Keratinocyte (primary cell): ENCODE measurements at regions not wholly inside any gene's neighbourhood (a gene's known extent, or its start where the extent isn't known, plus 50 kb on each side); places are given as distances from the start of the nearest gene placed in this dataset.

Experiments used
- DNase-seq: peaks from one replicate; pipeline ENCODE4 v3.0.0-alpha.2; 2011; ENCODE audit warnings: low read depth, missing footprints, low spot score
- FAIRE-seq: peaks from 2 replicates; lab custom pipeline; 2011; peaks lifted over from hg19 to GRCh38; lab: Jason Lieb, UNC
- H2AFZ ChIP-seq: 2 replicates; pipeline ENCODE4 v1.6.0; 2012; ENCODE audit warnings: low read length, control low read depth, inconsistent platforms; ENCODE audit not compliant: control insufficient read depth
- H3K27ac ChIP-seq: 2 replicates; pipeline ENCODE4 v1.5.1; 2011; ENCODE audit warnings: low read length; ENCODE audit not compliant: control insufficient read depth, insufficient read depth
- H3K27me3 ChIP-seq: 3 replicates; pipeline ENCODE4 v1.6.0; 2011; ENCODE audit warnings: low read length; ENCODE audit not compliant: control insufficient read depth, insufficient read depth; ENCODE audit errors: extremely low read depth
- H3K36me3 ChIP-seq, 2 experiments: 2 replicates in 1 of 2; 3 replicates in 1 of 2; pipeline ENCODE4 v1.5.1; 2011; ENCODE audit warnings: low read length in 2 of 2, mild to moderate bottlenecking in 1 of 2; ENCODE audit not compliant: control insufficient read depth in 2 of 2, insufficient read depth in 2 of 2; ENCODE audit errors: extremely low read depth in 1 of 2
- H3K4me1 ChIP-seq: 3 replicates; pipeline ENCODE4 v1.5.1; 2011; ENCODE audit warnings: low read length; ENCODE audit not compliant: control insufficient read depth, insufficient read depth; ENCODE audit errors: extremely low read depth
- H3K4me2 ChIP-seq: 3 replicates; pipeline ENCODE4 v1.6.0; 2011; ENCODE audit warnings: low read depth, low read length; ENCODE audit not compliant: control insufficient read depth, insufficient read depth; ENCODE audit errors: extremely low read depth
- H3K4me3 ChIP-seq, 3 experiments: fragments of 200-600 bp in 1 of 3; sonication (generic) in 1 of 3; 2 replicates in 2 of 3; 3 replicates in 1 of 3; pipeline ENCODE4 v1.5.1; 2011 to 2016; ENCODE audit warnings: low read length in 3 of 3, mild to moderate bottlenecking in 3 of 3, control low read depth in 2 of 3, inconsistent platforms in 1 of 3, low read depth in 1 of 3, mixed read lengths in 1 of 3, mixed run types in 1 of 3, moderate library complexity in 1 of 3; ENCODE audit not compliant: control insufficient read depth in 2 of 3, insufficient read depth in 2 of 3; ENCODE audit errors: extremely low read depth in 1 of 3
- H3K79me2 ChIP-seq: 2 replicates; pipeline ENCODE4 v1.6.0; 2012; ENCODE audit warnings: low read length; ENCODE audit not compliant: control insufficient read depth, insufficient read depth
- H3K9ac ChIP-seq: 3 replicates; pipeline ENCODE4 v1.6.0; 2011; ENCODE audit warnings: low read length; ENCODE audit not compliant: control insufficient read depth, insufficient read depth; ENCODE audit errors: extremely low read depth
- H3K9me1 ChIP-seq: 3 replicates; pipeline ENCODE4 v1.6.0; 2011; ENCODE audit warnings: low read length; ENCODE audit not compliant: control insufficient read depth, insufficient read depth; ENCODE audit errors: extremely low read depth
- H3K9me3 ChIP-seq: 2 replicates; pipeline ENCODE4 v1.5.1; 2012; ENCODE audit warnings: low read depth, low read length; ENCODE audit not compliant: control insufficient read depth
- H4K20me1 ChIP-seq: 3 replicates; pipeline ENCODE4 v1.6.0; 2011; ENCODE audit warnings: low read length; ENCODE audit not compliant: control insufficient read depth, insufficient read depth; ENCODE audit errors: extremely low read depth
- EZH2 ChIP-seq: IDR thresholded peaks from one replicate; pipeline ENCODE4 v1.6.1; 2012; ENCODE audit warnings: inconsistent platforms, mild to moderate bottlenecking, low read length, moderate library complexity
- dilution Hi-C: fragments of 300-500 bp; cut with MboI; formaldehyde crosslinking; loops from one replicate; pipeline ENCODE4 v1.7.0; 2020; ENCODE audit warnings: low sequenced_read_pairs; ENCODE audit not compliant: extremely low pct_ligation_motif_present
- TF ChIP-seq, protein P1 (sequence below), 3 experiments: IDR thresholded peaks in 1 of 3; conservative IDR thresholded peaks in 1 of 3; optimal IDR thresholded peaks in 1 of 3; 2 replicates in 2 of 3; 3 replicates in 1 of 3; pipeline versions ENCODE3 to v1.5.1; 2011; ENCODE audit warnings: low read length in 3 of 3, mild to moderate bottlenecking in 3 of 3, moderate library complexity in 2 of 3, control low read depth in 1 of 3, inconsistent platforms in 1 of 3; ENCODE audit not compliant: insufficient read depth in 2 of 3; ENCODE audit errors: extremely low read depth in 1 of 3

DNA sequence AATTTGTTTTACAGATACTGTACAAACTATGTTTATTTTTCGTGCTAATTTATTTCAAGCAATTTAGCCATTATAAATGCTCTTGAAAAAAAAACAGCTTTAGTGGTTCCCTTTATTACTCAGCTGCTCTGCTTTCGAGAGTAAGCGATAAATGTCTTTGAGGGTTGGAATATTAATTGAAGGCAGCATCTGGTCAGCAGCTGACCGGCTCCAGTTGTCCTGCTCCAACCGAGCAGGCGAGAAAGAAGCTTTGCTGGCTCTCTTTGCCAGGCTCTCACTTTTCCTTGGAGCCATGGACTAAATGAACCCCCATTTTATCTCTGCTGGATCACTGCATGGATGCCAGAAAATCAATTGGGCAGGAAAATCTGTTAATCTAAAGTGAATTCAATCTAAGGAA, 147.4 kb downstream of the LNPK start:
- dilution Hi-C loops: no loop called here
- Histone ChIP-seq H3K4me3 (no peak overlapping the region), H4K20me1 (no peaks in the 10 kb centered on the region), H3K79me2 (no peaks in the 10 kb centered on the region), H3K9ac (no peak overlapping the region), H3K4me1 (peaks cover 12% of the 10 kb centered on the region), H3K9me1 (no peaks in the 10 kb centered on the region), H3K27ac (no peak overlapping the region), H3K9me3 (no peaks in the 10 kb centered on the region), H3K36me3 (no peaks in the 10 kb centered on the region), H3K27me3 (no peaks in the 10 kb centered on the region), H2AFZ (no peak overlapping the region), H3K4me2 (no peak overlapping the region)
- TF ChIP-seq EZH2: no peak
- TF ChIP-seq, protein P1, sequence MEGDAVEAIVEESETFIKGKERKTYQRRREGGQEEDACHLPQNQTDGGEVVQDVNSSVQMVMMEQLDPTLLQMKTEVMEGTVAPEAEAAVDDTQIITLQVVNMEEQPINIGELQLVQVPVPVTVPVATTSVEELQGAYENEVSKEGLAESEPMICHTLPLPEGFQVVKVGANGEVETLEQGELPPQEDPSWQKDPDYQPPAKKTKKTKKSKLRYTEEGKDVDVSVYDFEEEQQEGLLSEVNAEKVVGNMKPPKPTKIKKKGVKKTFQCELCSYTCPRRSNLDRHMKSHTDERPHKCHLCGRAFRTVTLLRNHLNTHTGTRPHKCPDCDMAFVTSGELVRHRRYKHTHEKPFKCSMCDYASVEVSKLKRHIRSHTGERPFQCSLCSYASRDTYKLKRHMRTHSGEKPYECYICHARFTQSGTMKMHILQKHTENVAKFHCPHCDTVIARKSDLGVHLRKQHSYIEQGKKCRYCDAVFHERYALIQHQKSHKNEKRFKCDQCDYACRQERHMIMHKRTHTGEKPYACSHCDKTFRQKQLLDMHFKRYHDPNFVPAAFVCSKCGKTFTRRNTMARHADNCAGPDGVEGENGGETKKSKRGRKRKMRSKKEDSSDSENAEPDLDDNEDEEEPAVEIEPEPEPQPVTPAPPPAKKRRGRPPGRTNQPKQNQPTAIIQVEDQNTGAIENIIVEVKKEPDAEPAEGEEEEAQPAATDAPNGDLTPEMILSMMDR (optimal IDR thresholded peaks at IDR 0.05 in 1 of 3, IDR thresholded peaks at IDR 0.05 in 1 of 3, conservative IDR thresholded peaks at IDR 0.05 in 1 of 3; ENCODE audit: extremely low read depth in 1 of 3, insufficient read depth in 2 of 3, low read length in 3 of 3): no peak
- FAIRE-seq (no peak), DNase-seq (no peak)

DNA sequence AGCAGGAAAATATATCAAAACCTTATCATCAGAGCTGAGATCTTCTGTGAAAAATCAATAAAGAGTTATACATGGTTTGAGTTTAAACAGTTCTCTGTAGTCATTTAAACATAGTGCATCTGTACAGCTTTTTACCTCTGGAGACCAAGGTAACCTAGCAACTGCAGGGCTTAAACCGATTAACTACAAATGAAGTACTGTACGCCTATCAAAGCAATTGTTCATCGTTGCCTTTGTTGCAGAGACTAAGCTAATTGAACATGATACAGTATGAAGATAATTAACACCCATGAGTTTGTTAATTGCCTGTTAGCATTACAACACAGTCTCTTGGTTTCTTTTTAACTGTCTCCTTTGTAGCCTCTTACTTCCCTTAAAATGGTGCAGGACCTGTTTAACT, 147.9 kb downstream of the LNPK start:
- Histone ChIP-seq H3K9me1 (no peaks in the 10 kb centered on the region), H3K4me1 (peaks cover 12% of the 10 kb centered on the region), H3K4me2 (no peak overlapping the region), H3K27me3 (no peaks in the 10 kb centered on the region), H3K27ac (no peak overlapping the region), H3K9me3 (no peaks in the 10 kb centered on the region), H3K79me2 (no peaks in the 10 kb centered on the region), H3K36me3 (no peaks in the 10 kb centered on the region), H2AFZ (no peak overlapping the region), H3K9ac (no peak overlapping the region), H4K20me1 (no peaks in the 10 kb centered on the region), H3K4me3 (no peak overlapping the region)
- TF ChIP-seq, protein P1 (optimal IDR thresholded peaks at IDR 0.05 in 1 of 3, IDR thresholded peaks at IDR 0.05 in 1 of 3, conservative IDR thresholded peaks at IDR 0.05 in 1 of 3; ENCODE audit: extremely low read depth in 1 of 3, insufficient read depth in 2 of 3, low read length in 3 of 3): no peak
- no peak for TF ChIP-seq EZH2
- dilution Hi-C loops: no loop called here
- FAIRE-seq (no peak), DNase-seq (no peak)
